Activated CD4-positive, CD25-positive, alpha-beta regulatory T cell treated with anti-CD3 and anti-CD28 coated beads, Interleukin-2, amount 50 U/mL, for 72 hours (primary cell): ENCODE measurements at regions not wholly inside any gene's neighbourhood (a gene's known extent, or its start where the extent isn't known, plus 50 kb on each side); places are given as distances from the start of the nearest gene placed in this dataset.

Experiments used
- DNase-seq: peaks from one replicate; pipeline ENCODE4 v3.0.0; 2021

DNA sequence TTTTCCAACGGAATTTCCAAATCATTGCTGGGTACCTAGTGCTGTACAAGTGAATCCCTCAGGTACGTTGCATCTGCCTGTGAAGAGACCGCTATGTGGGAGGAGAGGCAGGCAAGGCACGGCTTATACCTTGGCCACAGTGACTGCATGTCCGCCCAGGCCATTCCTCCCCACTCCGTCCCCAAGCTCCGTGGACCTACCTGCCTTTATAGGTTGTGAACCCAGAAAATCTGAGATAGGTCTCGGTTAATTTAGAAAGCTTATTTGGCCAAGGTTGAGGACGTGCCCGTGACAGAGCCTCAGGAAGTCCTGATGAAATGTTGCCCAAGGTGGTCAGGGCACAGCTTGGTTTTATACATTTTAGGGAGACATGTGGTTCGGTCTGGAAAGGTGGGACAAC is 218.5 kb upstream of the TSHZ3 start:
- no peak for DNase-seq

DNA sequence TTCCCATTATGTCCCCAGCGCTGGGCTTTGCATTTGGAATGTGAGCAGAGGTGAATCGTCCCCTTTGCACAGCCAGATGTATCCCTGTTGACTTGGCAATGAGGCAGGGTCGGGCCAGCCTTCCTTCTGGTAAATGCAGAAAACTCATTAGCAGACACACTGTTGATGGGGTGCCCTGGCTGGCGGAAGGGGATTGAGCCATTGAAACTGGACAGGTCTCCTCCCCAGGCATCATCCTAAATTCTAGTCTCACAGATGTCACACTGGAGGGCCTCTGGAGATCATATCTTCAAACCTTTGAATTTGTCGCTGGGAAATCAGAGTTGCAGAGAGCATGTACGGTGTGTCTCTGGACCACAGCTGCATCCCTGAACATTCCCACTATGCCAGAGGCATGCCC is 219.5 kb upstream of the TSHZ3 start:
- DNase-seq: no peak

DNA sequence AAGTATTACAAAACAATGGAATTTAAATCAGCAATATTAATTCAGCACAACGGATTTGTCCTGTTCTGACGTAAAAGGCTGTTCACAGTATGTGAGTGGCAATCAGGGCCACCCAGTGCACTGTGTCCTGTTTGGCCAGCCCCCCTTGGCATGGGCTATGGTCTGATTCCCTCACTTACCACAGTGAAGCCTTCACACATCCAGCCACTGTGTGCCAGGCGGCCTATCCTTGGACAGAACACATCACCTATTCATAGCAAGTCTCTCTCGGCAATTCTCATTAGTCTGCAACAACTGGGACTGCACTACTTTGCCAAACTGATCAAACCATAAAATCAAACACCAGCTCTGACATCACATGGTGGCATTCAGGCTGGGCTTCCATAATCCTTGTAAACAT is 221.5 kb upstream of the TSHZ3 start:
- DNase-seq: no peak

DNA sequence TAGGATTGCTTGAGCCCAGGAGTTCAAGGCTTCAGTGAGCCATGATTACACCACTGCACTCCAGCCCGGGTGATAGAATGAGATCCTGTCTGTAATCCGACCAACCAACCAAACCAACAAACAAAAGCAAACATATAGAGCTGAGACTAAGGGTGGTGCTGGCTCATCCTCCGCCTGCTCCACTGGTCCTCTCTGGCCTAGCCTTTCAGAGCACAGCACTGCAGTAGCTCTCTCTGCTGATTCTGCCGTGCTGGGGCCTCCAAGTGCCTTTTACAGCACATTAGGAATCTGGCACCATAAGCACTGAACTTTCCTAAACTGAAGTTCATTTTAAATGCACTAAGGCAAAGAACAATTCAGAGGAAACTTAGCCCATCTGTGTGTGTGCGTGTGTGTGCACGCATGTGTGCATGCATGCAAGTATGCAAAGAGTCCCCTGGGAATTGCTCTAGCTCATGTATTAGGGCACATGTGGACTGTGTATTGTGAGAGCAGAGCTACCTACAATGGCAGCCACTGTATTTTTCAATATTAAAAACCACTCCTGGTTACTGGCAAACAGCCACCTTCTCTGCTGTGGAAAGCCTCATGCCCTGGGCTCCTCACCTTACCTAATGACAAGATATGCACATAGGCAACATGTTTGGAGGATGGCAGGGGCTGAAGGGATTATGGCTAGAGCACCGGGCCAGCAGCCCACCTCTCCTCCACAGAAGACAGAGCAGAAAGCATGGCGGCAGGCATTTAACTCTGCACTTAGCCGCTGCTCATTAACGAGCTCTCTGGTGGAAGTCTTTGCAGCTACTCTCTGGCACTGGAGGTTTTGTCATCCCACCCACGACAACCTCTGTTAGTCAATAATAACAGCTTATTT is 223.1 kb upstream of the TSHZ3 start:
- no peak for DNase-seq

DNA sequence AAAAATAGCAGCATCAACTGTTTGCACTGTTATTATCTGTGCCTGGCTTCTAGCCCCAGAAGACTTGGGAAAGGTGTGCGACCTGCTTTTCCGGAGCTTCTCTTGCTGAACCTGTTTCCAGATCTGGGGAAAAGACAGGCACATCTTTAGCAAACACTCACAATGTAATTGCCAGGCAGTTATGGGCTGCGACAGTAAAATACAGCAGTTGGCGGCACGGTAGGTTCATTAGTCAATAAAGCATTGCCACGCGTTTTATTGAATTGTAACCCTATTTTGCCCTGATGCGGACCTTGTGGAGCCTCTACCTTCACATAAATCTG is 223.7 kb upstream of the TSHZ3 start:
- no peak for DNase-seq

GRCh38 chr19:31574251-31574973 is 225.2 kb upstream of the TSHZ3 start:
- DNase-seq: no peak

DNA sequence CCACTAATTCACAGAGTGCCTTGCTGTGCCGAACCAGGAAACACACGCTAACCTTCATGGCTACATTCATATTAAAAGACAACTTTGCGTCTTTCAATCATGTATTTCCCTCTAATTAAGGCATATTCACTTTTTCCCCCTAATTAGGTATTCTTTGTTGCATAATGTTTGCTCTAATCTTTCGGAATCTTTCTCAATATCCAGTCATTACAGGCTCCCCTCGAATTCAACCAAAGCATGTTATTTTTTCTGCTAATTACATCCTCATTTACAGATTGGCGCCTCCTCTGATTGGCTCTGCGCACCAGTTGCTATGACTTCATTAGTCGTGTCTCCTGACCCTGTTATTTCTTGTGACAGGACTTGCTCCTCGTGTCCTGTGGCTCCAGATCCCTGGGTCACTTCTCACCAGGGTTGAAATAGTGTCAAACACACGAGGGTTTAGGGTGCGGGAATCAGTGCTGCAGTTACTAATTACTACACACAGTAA is 226.7 kb upstream of the TSHZ3 start:
- no peak for DNase-seq

DNA sequence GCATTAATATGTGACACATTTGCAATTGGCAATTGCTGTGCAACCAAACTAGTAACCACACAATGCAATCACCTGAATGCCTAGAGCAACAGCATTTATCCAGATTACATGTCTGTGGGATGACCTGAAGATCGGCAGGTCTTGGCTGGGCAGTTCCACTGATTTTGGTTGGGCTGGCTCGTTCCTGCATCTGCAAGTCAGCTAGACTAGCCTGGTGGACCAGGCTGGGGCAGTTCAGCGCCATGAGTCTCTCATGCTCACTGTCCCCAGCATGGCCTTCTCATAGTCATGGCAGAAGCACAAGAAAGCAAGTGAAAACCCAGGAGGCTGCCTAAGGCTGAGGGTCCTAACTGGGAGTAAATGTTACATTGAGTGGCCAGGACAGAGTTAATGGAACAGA is 229.1 kb upstream of the TSHZ3 start:
- no peak for DNase-seq

DNA sequence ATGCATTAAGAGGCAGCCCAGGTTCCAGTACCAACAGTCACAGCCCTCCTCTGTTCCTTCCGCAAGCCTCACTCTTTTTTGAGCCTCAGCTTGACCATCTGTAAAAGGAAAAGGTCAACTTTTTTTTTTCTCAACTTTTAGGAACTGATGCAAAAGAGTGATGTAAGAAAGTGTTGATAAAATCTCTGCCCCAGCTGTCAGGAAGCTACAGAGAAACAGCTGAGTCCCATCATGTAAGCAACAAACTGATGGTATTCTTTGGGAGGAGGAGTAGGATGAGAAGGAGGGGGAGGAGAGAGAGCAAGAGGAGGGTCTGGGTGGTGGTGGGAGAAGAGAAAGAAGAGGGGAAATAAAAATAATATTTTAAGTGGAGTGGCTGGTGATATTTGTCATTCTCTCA is 233.9 kb upstream of the TSHZ3 start:
- no peak for DNase-seq

DNA sequence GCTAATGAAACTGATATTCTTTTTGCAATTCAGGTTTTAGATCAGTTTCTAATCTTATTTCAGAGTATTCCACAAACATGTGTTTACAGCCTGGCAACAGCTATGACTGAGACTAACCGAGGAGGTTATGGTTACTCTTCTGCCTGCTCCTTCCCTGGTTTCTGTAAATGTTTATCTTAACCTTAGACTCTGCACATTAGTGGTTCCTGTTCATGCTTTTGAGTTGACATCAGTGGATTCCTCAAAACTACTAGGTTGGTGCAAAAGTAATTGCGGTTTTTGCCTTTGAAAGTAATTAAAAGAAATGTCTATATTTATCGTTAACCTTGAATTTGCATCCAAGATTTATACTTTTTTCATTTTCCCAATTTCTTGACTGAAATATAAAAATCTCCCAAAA is 237.0 kb upstream of the TSHZ3 start:
- DNase-seq: no peak

GRCh38 chr19:31589109-31589508 is 239.9 kb upstream of the TSHZ3 start:
- DNase-seq: no peak

GRCh38 chr19:31591258-31591657 is 242.0 kb upstream of the TSHZ3 start:
- DNase-seq: no peak

- DNase-seq: no peak
Measured at GRCh38 chr19:31592456-31592855, 243.2 kb upstream of the TSHZ3 start.

DNA sequence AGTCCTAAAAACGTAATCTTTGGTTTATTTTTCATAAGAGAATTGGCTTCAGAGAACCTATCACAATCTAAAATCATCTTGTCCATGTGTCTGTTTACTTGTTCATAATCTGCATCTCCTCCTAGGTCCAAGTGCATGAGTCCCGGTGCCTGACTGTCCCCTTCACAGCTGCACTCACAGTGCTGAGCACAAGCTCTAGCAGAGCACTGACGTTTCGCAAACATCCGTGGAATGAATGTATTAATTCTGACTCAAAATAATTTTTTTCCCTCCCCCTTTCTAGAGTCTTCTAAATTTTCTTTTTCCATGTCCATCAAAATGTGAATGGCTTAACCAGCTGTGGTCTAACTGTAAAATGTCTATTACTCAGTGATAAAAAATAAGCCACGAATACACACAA is 245.5 kb upstream of the TSHZ3 start:
- no peak for DNase-seq

DNA sequence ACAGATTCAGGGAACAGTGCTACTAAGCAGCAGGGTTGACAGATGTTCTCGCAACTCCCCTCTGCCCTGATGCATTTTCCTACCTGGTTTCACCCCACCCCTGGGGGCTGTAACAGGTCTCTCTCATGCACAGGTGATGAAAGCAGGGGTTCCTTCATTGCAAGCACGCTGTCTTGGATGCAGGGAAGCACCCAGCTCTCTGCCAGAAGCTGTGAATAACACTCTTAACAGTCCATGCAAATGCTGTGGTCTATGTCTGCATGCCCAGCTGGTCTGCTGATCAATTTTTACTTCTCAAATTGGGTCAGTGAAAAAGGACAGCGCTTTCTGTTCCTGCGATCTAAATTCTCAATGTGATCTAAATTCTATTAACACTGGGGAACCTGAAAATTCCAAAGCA is 246.3 kb upstream of the TSHZ3 start:
- no peak for DNase-seq

- no peak for DNase-seq
Measured at GRCh38 chr19:31596751-31597150, 247.5 kb upstream of the TSHZ3 start.

DNA sequence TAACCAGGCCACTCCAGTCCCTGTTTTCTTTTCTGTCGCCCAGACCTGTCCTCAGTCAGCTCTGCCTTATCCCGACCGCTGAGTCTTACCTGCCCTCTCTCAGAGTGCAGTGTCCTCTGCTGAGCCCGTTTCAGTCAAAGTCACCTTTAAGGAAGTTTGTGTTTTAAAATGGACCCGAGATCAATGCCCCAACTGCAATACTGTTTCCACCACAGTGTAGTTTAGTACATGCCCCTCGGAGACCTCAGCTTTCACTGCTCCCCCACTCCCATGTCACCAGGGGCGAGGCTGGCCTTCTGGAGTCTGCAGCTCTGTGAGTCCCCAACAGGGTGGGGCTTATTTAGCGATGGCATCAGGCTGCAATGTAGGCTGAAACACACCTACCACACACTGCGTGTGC is 248.4 kb upstream of the TSHZ3 start:
- DNase-seq: no peak

- DNase-seq: no peak
Measured at GRCh38 chr19:31598730-31599238, 249.5 kb upstream of the TSHZ3 start.

- DNase-seq: no peak
Measured at GRCh38 chr19:31600731-31601295, 251.6 kb upstream of the TSHZ3 start.

GRCh38 chr19:31601855-31602254 is 252.6 kb upstream of the TSHZ3 start:
- DNase-seq: no peak

- DNase-seq: no peak
Measured at GRCh38 chr19:31602548-31602947, 253.3 kb upstream of the TSHZ3 start.

GRCh38 chr19:31604493-31605040 is 255.3 kb upstream of the TSHZ3 start:
- no peak for DNase-seq

GRCh38 chr19:31610018-31610417 is 260.8 kb upstream of the TSHZ3 start:
- DNase-seq: no peak
